Neural crest cell (in vitro differentiated cells): ENCODE measurements at regions not wholly inside any gene's neighbourhood (a gene's known extent, or its start where the extent isn't known, plus 50 kb on each side); places are given as distances from the start of the nearest gene placed in this dataset.

ENCODE experiments used
- DNase-seq: peaks from one replicate; pipeline ENCODE4 v3.0.0; 2021; ENCODE audit warnings: low read depth, mixed read lengths, low spot score
- H3K27ac Mint-ChIP-seq: one replicate; pipeline ENCODE4 v1.8.0; 2021; ENCODE audit warnings: mild to moderate bottlenecking, mixed read lengths; ENCODE audit not compliant: unreplicated experiment
- H3K27me3 Mint-ChIP-seq: 2 replicates; pipeline ENCODE4 v1.8.0; 2021; ENCODE audit warnings: low read depth, mild to moderate bottlenecking, mixed read lengths
- H3K36me3 Mint-ChIP-seq: 2 replicates; pipeline ENCODE4 v1.8.0; 2021; ENCODE audit warnings: low read depth, mild to moderate bottlenecking, mixed read lengths
- H3K4me1 Mint-ChIP-seq: 2 replicates; pipeline ENCODE4 v1.8.0; 2021; ENCODE audit warnings: mixed read lengths
- H3K4me3 Mint-ChIP-seq: one replicate; pipeline ENCODE4 v1.8.0; 2021; ENCODE audit warnings: mild to moderate bottlenecking, mixed read lengths
- H3K9me3 Mint-ChIP-seq: 2 replicates; pipeline ENCODE4 v1.8.0; 2021; ENCODE audit warnings: mixed read lengths
- CTCF ChIP-seq: fragments of 200-600 bp; sonication (generic); conservative IDR thresholded peaks from 2 replicates; pipeline ENCODE4 v1.5.0; 2021; ENCODE audit warnings: antibody characterized with exemption, mild to moderate bottlenecking

- no peak for DNase-seq
- no peaks in the 10 kb centered on the region for H3K36me3 Mint-ChIP-seq
- peaks cover 6% of the 10 kb centered on the region for H3K9me3 Mint-ChIP-seq
- no peaks in the 10 kb centered on the region for H3K27me3 Mint-ChIP-seq
- peaks cover 6% of the 10 kb centered on the region for H3K4me1 Mint-ChIP-seq
- H3K4me3 Mint-ChIP-seq: no peak overlapping the region
- peak overlapping the region; percentile 15 for H3K27ac Mint-ChIP-seq
- no peak for TF ChIP-seq CTCF
Measured at GRCh38 chr9:111131211-111131610, 92.9 kb upstream of the LPAR1 start.

GRCh38 chr9:111120526-111120925 is 82.3 kb upstream of the LPAR1 start:
- Mint-ChIP-seq H3K9me3 (peaks cover 16% of the 10 kb centered on the region), H3K36me3 (peaks cover 3% of the 10 kb centered on the region), H3K27me3 (no peaks in the 10 kb centered on the region), H3K27ac (no peak overlapping the region), H3K4me3 (no peak overlapping the region), H3K4me1 (no peaks in the 10 kb centered on the region)
- no peak for DNase-seq
- no peak for TF ChIP-seq CTCF

- H3K4me3 Mint-ChIP-seq: no peak overlapping the region
- no peak for TF ChIP-seq CTCF
- H3K4me1 Mint-ChIP-seq: no peaks in the 10 kb centered on the region
- H3K27me3 Mint-ChIP-seq: no peaks in the 10 kb centered on the region
- H3K27ac Mint-ChIP-seq: no peak overlapping the region
- peaks cover 13% of the 10 kb centered on the region for H3K9me3 Mint-ChIP-seq
- peaks cover 3% of the 10 kb centered on the region for H3K36me3 Mint-ChIP-seq
- no peak for DNase-seq
Measured at GRCh38 chr9:111118256-111118948, 80.1 kb upstream of the LPAR1 start.

GRCh38 chr9:111114486-111114885 is 76.2 kb upstream of the LPAR1 start:
- Mint-ChIP-seq H3K27ac (no peak overlapping the region), H3K27me3 (no peaks in the 10 kb centered on the region), H3K36me3 (no peaks in the 10 kb centered on the region), H3K4me3 (no peak overlapping the region), H3K4me1 (no peaks in the 10 kb centered on the region), H3K9me3 (peaks cover 6% of the 10 kb centered on the region)
- no peak for DNase-seq
- no peak for TF ChIP-seq CTCF

GRCh38 chr9:111113712-111114111 is 75.4 kb upstream of the LPAR1 start:
- no peaks in the 10 kb centered on the region for H3K27me3 Mint-ChIP-seq
- H3K4me3 Mint-ChIP-seq: no peak overlapping the region
- H3K9me3 Mint-ChIP-seq: peaks cover 2% of the 10 kb centered on the region

More at GRCh38 chr9:111113712-111114111, 75.4 kb upstream of the LPAR1 start:
- Mint-ChIP-seq H3K4me1 (no peaks in the 10 kb centered on the region), H3K27ac (no peak overlapping the region), H3K36me3 (no peaks in the 10 kb centered on the region)
- TF ChIP-seq CTCF: no peak
- no peak for DNase-seq
